Astrocyte of the cerebellum (primary cell): ENCODE measurements at regions not wholly inside any gene's neighbourhood (a gene's known extent, or its start where the extent isn't known, plus 50 kb on each side); places are given as distances from the start of the nearest gene placed in this dataset.

Experiments
- DNase-seq: peaks from one replicate; pipeline ENCODE4 v3.0.0-alpha.2; 2011; ENCODE audit warnings: low read depth
- H3K4me3 ChIP-seq: 2 replicates; pipeline ENCODE4 v1.5.1; 2011; ENCODE audit warnings: mild to moderate bottlenecking, low read depth, low read length, moderate library complexity
- CTCF ChIP-seq: IDR thresholded peaks from 2 replicates; pipeline ENCODE4 v1.5.1; 2012; ENCODE audit warnings: low read length, low read depth, moderate library complexity, mild to moderate bottlenecking; ENCODE audit errors: missing control alignments
- in situ Hi-C: cut with HindIII; loops from 2 replicates; pipeline ENCODE4 v1.10.0; 2017; ENCODE audit warnings: low sequenced_read_pairs

GRCh38 chr15:69804786-69805185 lies 292.9 kb downstream of the TLE3 start:
- no peak for DNase-seq
- H3K4me3 ChIP-seq, result no peak overlapping the region
- in situ Hi-C loops, result no loop called here
- no peak for TF ChIP-seq CTCF

- no peak for TF ChIP-seq CTCF
- in situ Hi-C loops, result no loop called here
- no peak for DNase-seq
- H3K4me3 ChIP-seq, result no peak overlapping the region
Measured at GRCh38 chr15:69805248-69805953, 292.3 kb downstream of the TLE3 start.

DNA sequence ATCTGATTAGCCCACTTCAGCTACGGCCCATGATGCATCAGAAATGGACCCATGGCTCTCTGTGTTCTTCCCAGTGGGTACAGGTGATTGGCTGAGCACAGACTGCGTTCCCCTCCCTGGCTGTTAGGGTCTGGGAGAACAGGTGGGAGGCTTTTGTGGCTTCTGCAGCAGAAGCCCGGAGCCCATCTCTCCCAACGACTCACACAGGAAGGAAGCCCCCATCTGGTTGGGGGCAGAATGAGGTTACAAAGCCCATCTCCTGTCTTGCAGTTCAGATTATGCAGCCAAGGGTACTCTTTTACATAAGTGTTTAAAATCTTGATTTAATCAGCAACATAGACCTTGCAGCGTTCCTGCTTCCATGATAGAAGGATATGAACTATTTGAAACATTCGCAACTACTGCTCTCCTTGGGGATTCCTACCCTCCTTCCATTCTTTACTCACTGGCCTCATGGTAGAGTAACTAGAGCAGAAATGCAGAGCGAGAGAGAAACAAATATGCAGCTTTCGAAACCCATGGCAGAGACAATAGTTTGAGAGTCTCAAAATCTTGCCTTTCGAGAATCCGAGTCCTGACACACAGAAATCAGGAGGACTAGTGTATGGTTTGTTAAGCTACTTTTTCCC lies 291.3 kb downstream of the TLE3 start:
- in situ Hi-C loops, result no loop called here
- no peak for DNase-seq
- no peak for TF ChIP-seq CTCF
- no peak overlapping the region for H3K4me3 ChIP-seq

- no peak overlapping the region for H3K4me3 ChIP-seq
- in situ Hi-C loops, result no loop called here
- no peak for TF ChIP-seq CTCF
- DNase-seq, result no peak
Measured at GRCh38 chr15:69807721-69808120, 290.0 kb downstream of the TLE3 start.

GRCh38 chr15:69808756-69809155 lies 289.0 kb downstream of the TLE3 start:
- no peak for DNase-seq
- no peak overlapping the region for H3K4me3 ChIP-seq
- no peak for TF ChIP-seq CTCF
- in situ Hi-C loops, result no loop called here

DNA sequence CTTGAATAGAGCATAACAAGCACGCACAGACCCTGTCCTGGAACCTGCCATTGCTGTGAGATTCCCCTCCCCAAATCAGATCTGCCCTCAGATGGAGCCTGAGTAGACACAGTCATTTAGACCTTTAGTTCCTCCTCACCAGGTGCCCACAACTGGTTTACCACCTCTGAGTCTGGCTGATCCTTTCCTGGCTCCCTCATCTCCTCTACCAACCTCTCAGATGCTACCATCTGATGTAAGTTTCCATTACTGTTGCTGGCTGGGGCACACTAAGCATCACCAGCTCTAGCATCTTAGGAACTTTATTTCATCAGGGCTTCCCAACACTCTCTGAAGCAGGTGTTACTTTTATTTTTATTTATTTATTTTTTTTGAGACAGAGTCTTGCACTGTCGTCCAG lies 288.3 kb downstream of the TLE3 start:
- in situ Hi-C loops, result no loop called here
- no peak overlapping the region for H3K4me3 ChIP-seq
- no peak for TF ChIP-seq CTCF
- DNase-seq, result no peak
